Activated T-helper 1 cell treated with anti-CD3 and anti-CD28 coated beads, Interleukin-12 subunit alpha, Interleukin-12 subunit beta, Interleukin-2, Interleukin-4 antibody, amounts not matched to agents 30 ng/mL and 10 ng/mL and 1 ng/mL, durations not matched to agents 14 hours and 24 hours and 36 hours (primary cell): ENCODE measurements at regions not wholly inside any gene's neighbourhood (a gene's known extent, or its start where the extent isn't known, plus 50 kb on each side); places are given as distances from the start of the nearest gene placed in this dataset.
"Not testable (repeated sequence)": the region's sequence is repeated elsewhere in the genome, so short reads cannot be mapped to it uniquely, and the experiment has no call there.

ENCODE experiments used
- DNase-seq: peaks from one replicate; pipeline ENCODE4 v3.0.0; 2021; ENCODE audit warnings: low spot score
- H3K27ac Mint-ChIP-seq: one replicate; pipeline ENCODE4 v1.8.0; 2021; ENCODE audit warnings: mild to moderate bottlenecking, mixed read lengths
- H3K27me3 Mint-ChIP-seq: one replicate; pipeline ENCODE4 v1.8.0; 2022; ENCODE audit warnings: mild to moderate bottlenecking, moderate library complexity, mixed read lengths; ENCODE audit not compliant: insufficient read depth
- H3K36me3 Mint-ChIP-seq: one replicate; pipeline ENCODE4 v1.8.0; 2021; ENCODE audit warnings: low read depth, mixed read lengths
- H3K4me1 Mint-ChIP-seq: one replicate; pipeline ENCODE4 v1.8.0; 2021; ENCODE audit warnings: low read depth, mixed read lengths
- H3K4me3 Mint-ChIP-seq: one replicate; pipeline ENCODE4 v1.8.0; 2021; ENCODE audit warnings: mild to moderate bottlenecking, moderate library complexity, mixed read lengths
- H3K9me3 Mint-ChIP-seq: one replicate; pipeline ENCODE4 v1.8.0; 2021; ENCODE audit warnings: mixed read lengths
- intact Hi-C: fragments of 100-400 bp; cut with micrococcal nuclease; formaldehyde crosslinking; loops from one replicate; pipeline ENCODE4 v1.15.1; 2024

DNA sequence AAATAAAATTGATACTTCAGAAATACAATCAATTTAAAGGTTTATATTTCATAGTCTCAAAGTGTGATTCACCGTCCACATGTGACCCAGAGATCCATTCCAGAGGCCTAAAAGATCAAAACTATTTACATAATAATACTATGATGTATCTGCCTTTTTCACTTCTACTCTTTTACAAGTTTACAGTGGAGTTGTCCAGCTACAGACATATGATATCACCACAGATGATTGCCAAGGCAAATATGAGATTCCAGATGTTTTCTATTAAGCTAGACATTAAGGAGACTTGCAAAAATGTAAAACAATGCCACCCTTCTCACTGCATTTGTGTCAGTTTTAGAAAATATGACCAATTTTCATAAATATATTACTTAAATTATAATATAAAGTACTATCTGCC is 443.7 kb downstream of the GJA1 start:
- Mint-ChIP-seq H3K4me3 (no peak overlapping the region), H3K27ac (no peak overlapping the region), H3K36me3 (no peaks in the 10 kb centered on the region), H3K4me1 (no peaks in the 10 kb centered on the region), H3K9me3 (no peaks in the 10 kb centered on the region), H3K27me3 (peaks cover 4% of the 10 kb centered on the region)
- intact Hi-C loops, result no loop called here
- no peak for DNase-seq

GRCh38 chr6:121880831-121881230 is 445.4 kb downstream of the GJA1 start:
- DNase-seq, result no peak
- intact Hi-C loops, result no loop called here
- H3K36me3 Mint-ChIP-seq, result no peaks in the 10 kb centered on the region
- H3K27me3 Mint-ChIP-seq, result peaks cover 4% of the 10 kb centered on the region
- H3K27ac Mint-ChIP-seq, result no peak overlapping the region
- no peaks in the 10 kb centered on the region for H3K9me3 Mint-ChIP-seq
- no peak overlapping the region for H3K4me3 Mint-ChIP-seq
- no peaks in the 10 kb centered on the region for H3K4me1 Mint-ChIP-seq

GRCh38 chr6:121881974-121882667 is 446.7 kb downstream of the GJA1 start:
- Mint-ChIP-seq H3K4me3 (no peak overlapping the region), H3K27me3 (peaks cover 4% of the 10 kb centered on the region), H3K27ac (no peak overlapping the region), H3K9me3 (no peaks in the 10 kb centered on the region), H3K4me1 (no peaks in the 10 kb centered on the region), H3K36me3 (no peaks in the 10 kb centered on the region)
- DNase-seq, result no peak
- intact Hi-C loops, result no loop called here

GRCh38 chr6:121884091-121884490 is 448.6 kb downstream of the GJA1 start:
- no peak overlapping the region for H3K27ac Mint-ChIP-seq
- H3K36me3 Mint-ChIP-seq, result no peaks in the 10 kb centered on the region
- no peak overlapping the region for H3K4me3 Mint-ChIP-seq
- intact Hi-C loops, result no loop called here
- no peaks in the 10 kb centered on the region for H3K9me3 Mint-ChIP-seq
- peaks cover 2% of the 10 kb centered on the region for H3K27me3 Mint-ChIP-seq
- H3K4me1 Mint-ChIP-seq, result no peaks in the 10 kb centered on the region
- DNase-seq, result no peak

DNA sequence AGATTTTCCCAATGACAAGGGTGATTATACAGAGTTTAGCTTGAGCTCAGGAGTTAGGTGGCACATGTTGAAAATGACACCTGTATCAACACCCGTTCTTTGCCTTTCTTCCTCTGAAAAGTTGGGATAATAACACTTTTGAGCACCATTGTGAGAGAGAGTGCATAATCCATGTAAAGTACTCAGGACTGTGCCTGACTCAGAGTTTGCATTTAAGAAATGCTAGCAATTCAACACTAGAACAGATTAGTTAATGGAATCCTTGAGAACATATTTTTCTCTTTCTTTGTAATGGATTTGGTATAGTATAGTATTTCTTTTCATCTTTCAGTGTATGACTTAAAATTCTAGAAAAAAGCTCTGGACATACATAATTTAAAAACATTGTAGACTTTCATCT is 449.2 kb downstream of the GJA1 start:
- Mint-ChIP-seq H3K4me3 (no peak overlapping the region), H3K9me3 (no peaks in the 10 kb centered on the region), H3K36me3 (no peaks in the 10 kb centered on the region), H3K4me1 (no peaks in the 10 kb centered on the region), H3K27ac (no peak overlapping the region), H3K27me3 (peaks cover 2% of the 10 kb centered on the region)
- no peak for DNase-seq
- intact Hi-C loops, result no loop called here

DNA sequence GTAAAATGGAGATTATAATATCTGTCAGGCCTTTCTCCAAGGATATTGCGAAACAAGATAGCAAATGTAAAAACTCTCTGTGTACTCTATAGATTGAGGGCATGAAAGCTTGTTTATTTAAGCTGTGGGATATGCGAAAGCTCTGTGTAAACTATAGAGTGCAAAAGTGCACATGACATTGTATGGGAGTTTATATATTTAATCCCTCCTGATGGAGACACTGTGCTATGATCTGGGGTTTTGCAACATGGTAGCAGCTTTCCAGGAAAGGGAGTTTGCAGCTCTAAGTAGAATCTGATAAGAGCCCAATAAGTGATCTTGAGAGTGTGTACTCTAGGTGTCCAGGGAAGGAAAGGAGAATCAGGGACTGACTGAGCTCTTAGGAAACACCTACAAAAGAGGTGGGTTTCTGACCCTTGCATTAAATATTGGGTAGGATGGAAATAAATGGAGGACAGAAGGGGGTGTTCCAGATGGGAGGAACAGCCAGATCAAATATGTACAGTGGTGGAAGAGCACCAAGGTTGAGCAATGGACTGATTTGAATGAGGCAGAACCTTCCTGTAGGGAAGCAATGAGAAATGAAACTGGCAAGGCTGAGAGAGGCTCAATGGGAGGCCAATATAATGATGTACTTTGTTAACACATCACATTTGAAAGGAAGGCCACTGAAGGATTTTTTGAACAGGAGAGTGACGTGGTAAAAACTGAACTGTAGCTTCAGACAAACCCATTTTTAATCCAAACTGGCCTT is 450.1 kb downstream of the GJA1 start:
- Mint-ChIP-seq H3K36me3 (no peaks in the 10 kb centered on the region), H3K4me1 (no peaks in the 10 kb centered on the region)

GRCh38 chr6:121886223-121886830 is 450.9 kb downstream of the GJA1 start:
- intact Hi-C loops, result no loop called here
- Mint-ChIP-seq H3K4me3 (no peak overlapping the region), H3K27me3 (peaks cover 2% of the 10 kb centered on the region), H3K36me3 (no peaks in the 10 kb centered on the region), H3K4me1 (no peaks in the 10 kb centered on the region), H3K27ac (no peak overlapping the region), H3K9me3 (no peaks in the 10 kb centered on the region)
- DNase-seq, result no peak

More for the DNA sequence above, 450.1 kb downstream of the GJA1 start:
- H3K9me3 Mint-ChIP-seq, result no peaks in the 10 kb centered on the region
- H3K27ac Mint-ChIP-seq, result no peak overlapping the region
- no peak for DNase-seq
- H3K27me3 Mint-ChIP-seq, result peaks cover 2% of the 10 kb centered on the region
- intact Hi-C loops, result no loop called here
- no peak overlapping the region for H3K4me3 Mint-ChIP-seq

GRCh38 chr6:121887724-121888123 is 452.3 kb downstream of the GJA1 start:
- Mint-ChIP-seq H3K9me3 (no peaks in the 10 kb centered on the region), H3K27ac (no peak overlapping the region), H3K36me3 (no peaks in the 10 kb centered on the region), H3K27me3 (peaks cover 2% of the 10 kb centered on the region), H3K4me3 (no peak overlapping the region), H3K4me1 (no peaks in the 10 kb centered on the region)
- intact Hi-C loops, result no loop called here
- DNase-seq, result no peak

- no peak overlapping the region for H3K27ac Mint-ChIP-seq
- no peaks in the 10 kb centered on the region for H3K27me3 Mint-ChIP-seq
- intact Hi-C loops, result no loop called here
- H3K4me1 Mint-ChIP-seq, result no peaks in the 10 kb centered on the region
- H3K4me3 Mint-ChIP-seq, result no peak overlapping the region
- DNase-seq, result no peak
- H3K9me3 Mint-ChIP-seq, result no peaks in the 10 kb centered on the region
- H3K36me3 Mint-ChIP-seq, result no peaks in the 10 kb centered on the region
Measured at GRCh38 chr6:121890307-121890910, 455.0 kb downstream of the GJA1 start.

DNA sequence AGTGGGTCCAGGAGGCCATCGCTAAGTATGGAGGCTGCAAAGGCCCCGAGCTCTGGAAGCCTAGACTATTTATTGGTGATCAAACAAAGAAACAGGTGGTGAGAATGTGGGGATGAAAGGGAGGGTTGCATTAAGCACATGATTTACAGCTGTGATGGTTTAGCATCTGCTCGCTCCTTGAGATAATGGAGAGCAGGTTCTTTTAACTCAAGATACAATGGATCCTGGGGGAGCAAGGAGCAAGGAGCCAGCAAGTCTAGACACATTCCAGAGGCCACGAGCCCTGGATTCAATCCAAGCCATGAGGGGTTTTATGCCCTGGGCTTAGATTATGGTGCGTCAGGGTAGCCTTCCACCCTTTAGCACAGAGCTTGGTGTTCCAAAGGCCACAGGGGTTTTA is 460.3 kb downstream of the GJA1 start:
- H3K9me3 Mint-ChIP-seq, DNase-seq, H3K27me3 Mint-ChIP-seq, H3K27ac Mint-ChIP-seq, H3K4me1 Mint-ChIP-seq, intact Hi-C loops, H3K36me3 Mint-ChIP-seq, H3K4me3 Mint-ChIP-seq: not testable (repeated sequence)

- Mint-ChIP-seq H3K9me3 (no peaks in the 10 kb centered on the region), H3K4me1 (no peaks in the 10 kb centered on the region), H3K4me3 (no peak overlapping the region), H3K36me3 (no peaks in the 10 kb centered on the region), H3K27me3 (peaks cover 2% of the 10 kb centered on the region), H3K27ac (no peak overlapping the region)
- no peak for DNase-seq
- intact Hi-C loops, result no loop called here
Measured at GRCh38 chr6:121896363-121896762, 460.9 kb downstream of the GJA1 start.

DNA sequence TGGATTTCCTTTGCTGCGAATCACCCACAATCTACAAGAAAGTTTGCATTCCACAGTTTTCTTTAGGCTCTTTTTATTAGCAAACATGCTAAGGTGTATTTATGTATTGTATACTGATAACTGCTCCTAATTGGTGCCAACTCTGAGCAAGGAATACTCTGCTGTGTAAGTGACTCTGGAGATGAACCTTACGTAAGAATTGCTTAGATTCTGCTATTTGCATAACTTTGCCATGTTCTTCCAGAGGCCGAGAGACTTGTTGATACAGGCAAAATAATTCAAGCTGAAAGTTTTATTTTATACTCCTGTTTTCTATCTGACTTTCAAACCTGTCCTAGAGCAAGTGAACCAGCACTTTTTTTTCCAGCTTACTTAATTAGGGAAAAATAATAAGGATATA is 461.3 kb downstream of the GJA1 start:
- Mint-ChIP-seq H3K9me3 (no peaks in the 10 kb centered on the region), H3K27me3 (peaks cover 2% of the 10 kb centered on the region), H3K36me3 (no peaks in the 10 kb centered on the region), H3K4me1 (no peaks in the 10 kb centered on the region), H3K27ac (no peak overlapping the region), H3K4me3 (no peak overlapping the region)
- intact Hi-C loops, result no loop called here
- no peak for DNase-seq

DNA sequence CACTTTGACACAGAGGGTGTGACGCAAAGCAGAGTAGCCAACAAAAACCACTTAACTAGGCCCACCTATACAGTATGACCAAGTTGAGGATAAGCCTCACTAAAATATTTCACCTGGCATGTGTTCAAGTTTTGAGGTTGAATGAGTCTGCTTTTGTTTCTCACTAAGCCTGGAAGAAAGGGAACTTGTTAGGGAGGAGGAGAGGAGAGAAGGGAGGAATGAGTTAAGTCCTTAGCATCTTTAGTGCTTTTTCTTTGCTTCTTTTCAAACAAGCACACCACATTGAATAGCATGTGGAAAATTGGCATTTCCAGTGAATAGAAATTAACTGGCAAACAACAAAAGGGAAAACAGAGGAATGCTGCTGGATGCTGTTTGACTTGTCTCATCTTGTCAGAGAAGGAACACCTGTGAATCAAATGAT is 461.9 kb downstream of the GJA1 start:
- H3K27ac Mint-ChIP-seq, result no peak overlapping the region
- H3K9me3 Mint-ChIP-seq, result no peaks in the 10 kb centered on the region
- intact Hi-C loops, result no loop called here
- H3K4me1 Mint-ChIP-seq, result no peaks in the 10 kb centered on the region
- H3K4me3 Mint-ChIP-seq, result no peak overlapping the region
- H3K36me3 Mint-ChIP-seq, result no peaks in the 10 kb centered on the region
- H3K27me3 Mint-ChIP-seq, result peaks cover 2% of the 10 kb centered on the region
- no peak for DNase-seq
